Right kidney (tissue), 1 donor: ENCODE measurements at regions not wholly inside any gene's neighbourhood (a gene's known extent, or its start where the extent isn't known, plus 50 kb on each side); places are given as distances from the start of the nearest gene placed in this dataset.

Experiments
- DNase-seq: peaks from one replicate; pipeline ENCODE4 v3.0.0-alpha.2; 2016

- DNase-seq: no peak
Measured at GRCh38 chr6:105814745-105815536, 271.2 kb upstream of the PRDM1 start.

DNA sequence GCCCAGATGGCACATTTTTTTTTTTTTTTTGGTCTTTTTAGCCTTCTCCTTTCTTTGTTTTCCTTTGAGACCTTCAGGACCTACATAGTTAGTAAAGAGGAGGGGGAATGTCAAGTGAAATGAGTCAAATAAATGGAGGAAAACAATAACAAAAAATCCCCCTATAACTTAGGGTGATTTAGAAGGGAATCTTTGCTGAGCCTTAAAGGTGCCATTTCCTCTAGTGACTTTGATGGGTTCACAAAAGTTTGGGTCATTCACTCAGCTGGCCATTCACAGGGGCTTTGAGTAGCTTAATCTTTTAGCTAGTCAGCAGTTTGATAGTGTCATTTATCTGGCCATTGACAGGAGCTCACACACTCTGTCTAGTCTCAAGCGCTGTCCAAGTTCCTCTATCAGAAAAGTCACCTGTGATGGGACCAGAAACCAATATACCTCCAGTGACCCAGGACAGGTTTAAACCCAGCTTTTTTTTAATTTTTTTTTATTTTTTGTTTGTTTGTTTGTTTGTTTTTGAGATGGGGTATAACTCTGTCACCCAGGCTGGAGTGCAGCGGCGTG, 275.1 kb upstream of the PRDM1 start:
- DNase-seq: no peak

GRCh38 chr6:105810105-105810921, 275.8 kb upstream of the PRDM1 start:
- no peak for DNase-seq

DNA sequence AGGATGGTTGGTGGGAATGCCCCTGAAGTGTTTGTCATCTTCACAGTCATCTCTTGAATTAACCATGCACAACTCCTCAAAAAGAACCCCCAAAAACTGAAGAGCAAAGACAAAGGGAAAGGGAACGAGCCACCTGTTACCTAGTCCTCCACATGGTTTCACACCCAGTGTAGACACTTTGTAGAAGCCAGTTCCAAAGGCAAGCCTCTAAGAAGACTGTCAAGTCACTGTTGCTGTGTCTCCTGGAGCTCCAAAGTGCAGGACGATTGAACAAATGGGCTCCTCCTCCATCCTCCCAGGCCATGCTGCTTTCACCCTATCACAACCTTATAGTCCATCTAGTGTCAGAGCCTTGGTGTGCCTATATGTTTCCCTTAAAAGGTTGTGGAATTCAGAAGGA, 277.6 kb upstream of the PRDM1 start:
- no peak for DNase-seq

- no peak for DNase-seq
Measured at GRCh38 chr6:105807905-105808304, 278.2 kb upstream of the PRDM1 start.

- DNase-seq: no peak
Measured at GRCh38 chr6:105806486-105806920, 279.6 kb upstream of the PRDM1 start.

DNA sequence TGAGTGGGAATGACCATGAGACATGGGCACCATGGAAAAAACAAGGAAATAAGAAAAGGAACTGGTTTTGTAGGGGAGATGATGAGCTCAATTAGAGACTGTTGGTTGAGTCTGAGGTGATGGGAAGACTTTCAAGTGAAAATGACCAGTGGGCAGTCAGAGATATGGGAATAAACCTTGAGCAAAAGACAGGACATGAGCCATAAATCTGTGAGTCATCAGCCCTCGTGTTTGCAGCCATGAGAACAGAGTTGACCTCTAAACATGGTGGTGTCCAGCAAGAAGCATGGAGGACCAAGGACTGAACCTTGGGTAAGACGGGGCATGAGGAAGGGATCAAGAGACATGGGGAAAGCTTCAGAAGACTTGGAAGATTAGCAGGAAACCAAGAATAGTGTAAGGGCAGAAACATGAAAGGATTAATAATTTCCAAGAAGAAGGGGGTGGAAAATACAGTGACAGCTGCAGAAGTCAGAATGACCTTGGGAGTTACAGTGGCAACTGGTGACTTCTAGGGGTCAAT, 280.6 kb upstream of the PRDM1 start:
- DNase-seq: no peak

- DNase-seq: no peak
Measured at GRCh38 chr6:105804424-105804823, 281.7 kb upstream of the PRDM1 start.

DNA sequence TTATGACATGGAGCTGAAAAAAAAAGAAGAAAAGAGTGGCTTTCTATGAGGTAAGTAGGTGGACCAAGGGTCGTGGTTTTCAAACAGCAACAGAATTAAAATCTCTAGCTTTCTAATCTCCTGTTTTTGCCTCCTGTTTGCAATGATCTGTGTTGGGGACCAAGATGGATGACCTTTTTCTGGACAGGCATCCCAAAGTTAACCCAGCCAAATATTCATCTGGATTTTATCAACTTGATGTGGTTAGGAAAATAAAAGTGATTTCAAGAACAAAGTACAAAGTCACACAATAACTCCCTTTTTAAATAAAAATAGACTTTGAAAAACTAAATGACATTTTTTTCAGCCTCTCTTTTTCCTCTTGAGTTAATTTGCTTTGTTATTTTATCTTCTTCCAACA, 282.1 kb upstream of the PRDM1 start:
- no peak for DNase-seq

GRCh38 chr6:105803442-105803841, 282.7 kb upstream of the PRDM1 start:
- no peak for DNase-seq

GRCh38 chr6:105802703-105803102, 283.4 kb upstream of the PRDM1 start:
- no peak for DNase-seq

GRCh38 chr6:105800871-105801270, 285.3 kb upstream of the PRDM1 start:
- DNase-seq: no peak

DNA sequence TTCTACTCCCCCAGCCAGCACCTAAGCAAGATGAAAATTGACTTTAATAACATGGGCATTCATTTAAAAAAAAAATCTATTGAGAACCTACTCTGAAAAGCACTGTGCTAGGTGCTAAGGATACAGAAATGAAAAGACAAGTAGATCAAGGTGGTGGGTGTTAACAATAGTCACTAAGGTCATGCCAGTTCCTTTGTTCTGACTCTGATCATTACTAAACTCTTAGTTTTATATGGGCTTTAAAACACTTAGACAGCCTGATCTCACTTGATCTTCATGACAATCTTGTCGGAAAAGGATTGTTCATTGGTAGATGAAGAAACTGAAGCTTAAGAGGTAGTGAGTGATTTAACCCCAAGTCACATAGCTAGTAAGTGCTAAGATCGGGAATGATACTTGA, 285.7 kb upstream of the PRDM1 start:
- no peak for DNase-seq

- DNase-seq: no peak
Measured at GRCh38 chr6:105799056-105799455, 287.1 kb upstream of the PRDM1 start.

DNA sequence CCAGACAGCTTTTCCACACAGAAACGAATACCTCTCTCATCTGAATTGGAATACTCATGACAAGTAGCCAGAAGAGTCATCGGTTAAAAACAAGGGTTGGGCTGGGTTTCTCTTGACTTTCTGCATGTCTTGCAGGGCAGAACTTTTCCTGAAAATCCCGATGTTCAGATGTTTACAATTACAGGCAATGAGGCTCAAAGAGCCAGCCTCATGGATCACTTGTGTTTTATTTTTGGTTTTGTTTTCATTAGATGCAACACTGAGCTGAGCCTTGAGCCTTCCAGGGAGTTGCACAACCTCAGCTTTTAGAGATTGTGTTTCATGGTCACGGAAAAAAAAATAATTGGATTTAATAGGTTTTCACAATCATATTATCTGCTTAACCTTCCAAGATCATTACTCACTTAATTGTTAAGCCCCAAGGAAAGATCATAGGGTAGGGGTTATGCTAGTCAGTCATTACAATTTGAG, 288.1 kb upstream of the PRDM1 start:
- no peak for DNase-seq

- DNase-seq: no peak
Measured at GRCh38 chr6:105797286-105797979, 288.7 kb upstream of the PRDM1 start.

GRCh38 chr6:105795913-105796517, 290.1 kb upstream of the PRDM1 start:
- DNase-seq: no peak

GRCh38 chr6:105795366-105795765, 290.8 kb upstream of the PRDM1 start:
- no peak for DNase-seq

DNA sequence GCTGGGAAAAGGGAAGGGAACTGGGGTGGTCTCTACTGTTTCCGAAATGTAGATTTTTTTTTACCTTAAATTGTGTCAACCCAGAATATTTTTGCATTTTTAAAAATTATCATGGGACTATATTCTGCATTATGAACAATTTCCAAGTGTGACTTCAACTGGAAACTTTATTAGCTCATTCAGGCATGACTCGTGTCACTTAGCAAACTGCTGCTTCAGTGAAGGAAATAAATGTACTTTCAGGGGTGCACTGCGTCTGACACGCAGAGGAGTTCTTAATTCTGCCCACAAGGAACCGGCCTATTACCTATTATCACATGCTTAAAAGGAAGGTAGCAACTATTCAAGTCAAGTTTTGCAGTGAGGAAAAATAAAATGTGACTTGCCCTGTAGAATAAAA, 291.3 kb upstream of the PRDM1 start:
- DNase-seq: no peak

DNA sequence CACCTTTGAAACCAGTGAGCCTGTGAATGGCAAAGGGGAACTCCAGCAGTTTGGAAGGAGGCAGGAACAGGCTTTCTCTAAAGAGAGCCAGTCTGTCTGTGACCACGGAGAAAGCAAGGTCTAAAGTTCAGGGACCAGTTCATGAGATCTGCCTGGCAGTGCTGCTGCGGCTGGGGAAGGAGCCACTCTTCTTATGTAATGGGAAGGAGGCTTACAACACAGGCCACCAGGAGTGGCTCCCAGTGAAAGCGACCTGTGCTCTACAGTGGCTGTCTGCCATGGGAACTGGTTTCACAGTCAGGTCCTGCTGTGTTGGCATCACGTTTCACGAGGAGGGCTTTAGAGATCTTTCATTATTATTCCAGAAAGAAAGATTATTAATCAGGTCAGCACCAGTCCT, 291.9 kb upstream of the PRDM1 start:
- no peak for DNase-seq

- DNase-seq: no peak
Measured at GRCh38 chr6:105793130-105793529, 293.0 kb upstream of the PRDM1 start.
